ENCODE measurements at regions not wholly inside any gene's neighbourhood (a gene's known extent, or its start where the extent isn't known, plus 50 kb on each side); places are given as distances from the start of the nearest gene placed in this dataset.

DNA sequence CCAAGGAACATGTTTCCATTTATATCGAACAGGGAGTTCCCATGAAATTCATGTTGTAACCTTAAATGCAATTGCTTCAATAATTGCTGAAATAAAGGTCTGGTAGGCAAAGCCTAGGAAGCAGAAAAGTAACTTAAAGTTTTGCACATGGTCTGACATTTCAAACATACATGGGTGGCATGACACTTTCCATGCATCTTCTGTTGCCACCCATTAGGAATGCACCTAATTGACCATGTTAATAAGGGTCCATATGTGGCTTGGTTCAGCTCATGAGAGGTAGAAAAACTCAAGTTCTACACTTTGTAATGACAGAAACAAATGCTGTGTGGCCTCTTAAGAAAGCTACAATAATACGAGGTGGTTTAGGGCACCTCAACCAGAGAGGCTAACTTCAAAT is 72.0 kb upstream of the GORAB start:
- peak; percentile 45 for DNase-seq

DNA sequence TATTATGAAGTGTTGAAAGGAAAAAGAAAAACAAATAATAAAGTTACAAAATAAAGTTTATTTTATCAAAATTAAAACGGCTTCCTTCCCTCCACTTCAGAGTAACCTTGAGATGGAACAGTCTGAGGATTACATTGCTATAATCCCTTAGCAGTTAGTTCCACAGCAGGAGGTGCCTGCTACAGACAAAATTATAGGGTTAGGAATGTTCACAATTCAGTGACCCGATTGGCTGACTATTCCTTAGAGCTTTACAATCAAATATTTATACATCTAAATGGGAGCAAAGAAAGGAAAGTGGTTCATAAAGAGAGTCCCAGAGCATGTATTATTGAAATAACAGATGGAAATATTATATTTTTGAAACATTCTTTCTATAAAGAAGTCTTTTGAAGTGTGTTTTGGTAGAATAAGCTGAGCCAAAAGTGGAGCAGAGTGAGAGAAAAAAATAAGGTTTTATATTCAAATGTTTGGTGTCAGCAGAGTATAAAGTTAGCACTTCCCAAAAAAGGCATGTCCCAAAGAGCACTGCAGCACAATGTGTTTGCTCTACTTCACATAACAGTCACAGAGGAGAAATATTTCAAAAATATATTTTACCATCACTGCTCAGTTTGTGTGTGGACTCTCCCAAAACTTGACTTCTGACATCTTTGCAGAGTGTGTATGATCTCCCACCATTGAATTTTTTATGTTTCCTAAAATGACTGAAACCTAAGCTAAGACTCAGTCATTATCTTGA is 71.4 kb upstream of the GORAB start:
- DNase-seq, result peak; percentile 73

DNA sequence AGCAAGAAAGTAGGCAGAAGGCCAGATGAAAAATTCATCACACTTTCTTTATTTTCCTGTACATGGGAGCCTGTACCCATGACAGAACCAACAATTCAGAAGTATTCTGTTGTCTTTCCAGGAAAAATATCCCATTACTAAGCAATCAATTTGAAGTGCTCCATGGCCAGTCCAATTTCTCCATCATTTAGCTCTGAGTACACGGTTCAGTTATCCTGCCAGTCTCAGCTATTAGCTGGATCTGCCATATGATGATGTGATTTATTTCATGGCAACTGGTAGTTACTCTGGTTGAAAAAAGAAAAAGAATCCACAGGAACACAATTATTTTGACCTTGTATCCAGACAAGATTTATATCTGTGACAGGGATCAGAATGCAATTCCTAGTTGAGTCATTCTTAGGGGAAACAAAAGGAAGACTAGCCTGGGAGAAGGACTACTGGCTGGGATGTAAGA is 70.6 kb upstream of the GORAB start:
- DNase-seq, result peak; percentile 52

DNA sequence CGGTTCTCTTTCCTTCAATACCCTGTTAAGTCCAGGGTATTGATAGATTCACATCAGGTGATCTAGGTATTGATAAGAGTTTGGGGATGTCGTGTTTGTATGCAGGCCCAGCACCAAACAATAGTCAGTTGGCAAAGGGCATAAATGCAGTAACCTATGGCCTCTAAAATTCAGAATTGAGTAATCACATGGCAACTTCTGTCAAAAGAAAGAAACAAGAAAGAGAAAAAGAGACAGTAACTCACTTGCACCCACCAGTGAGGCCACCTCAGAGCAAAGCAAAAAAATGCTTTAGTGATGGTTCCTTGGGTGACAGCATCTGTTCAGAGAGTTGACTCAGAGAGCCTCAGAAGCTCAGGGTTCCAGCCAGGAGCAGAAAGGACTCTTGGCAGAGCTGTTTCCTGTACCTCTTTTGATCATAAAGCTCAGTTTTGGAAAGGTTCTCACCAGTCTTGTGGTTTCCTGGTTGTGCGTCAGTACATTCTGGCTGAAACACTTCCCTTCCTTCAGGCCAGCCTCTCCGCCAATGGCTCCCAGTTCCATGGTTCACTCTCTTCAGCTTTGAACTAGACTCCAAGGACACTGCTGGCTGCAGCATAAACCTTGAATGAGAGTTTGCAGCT is 70.1 kb upstream of the GORAB start:
- DNase-seq, result peak; percentile 82

DNA sequence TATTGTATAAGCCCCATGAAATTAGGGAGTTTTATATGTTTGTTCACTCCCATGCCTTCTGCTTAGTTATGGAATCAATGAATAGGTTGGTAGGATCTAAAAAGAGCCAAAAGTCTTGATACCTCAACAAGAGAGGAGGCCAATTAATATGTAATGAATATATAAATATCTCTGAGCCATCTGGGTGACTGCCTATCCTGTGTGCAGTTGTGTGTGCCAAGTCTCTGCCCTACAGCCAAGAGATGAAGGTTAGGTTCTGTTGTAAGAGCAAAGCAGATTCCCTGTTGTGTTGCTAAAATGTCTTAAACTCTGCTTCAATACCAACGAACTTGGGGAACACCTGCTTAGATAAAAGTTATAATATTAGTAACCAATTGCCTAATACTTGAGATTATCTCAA is 61.8 kb upstream of the GORAB start:
- DNase-seq, result no peak

DNA sequence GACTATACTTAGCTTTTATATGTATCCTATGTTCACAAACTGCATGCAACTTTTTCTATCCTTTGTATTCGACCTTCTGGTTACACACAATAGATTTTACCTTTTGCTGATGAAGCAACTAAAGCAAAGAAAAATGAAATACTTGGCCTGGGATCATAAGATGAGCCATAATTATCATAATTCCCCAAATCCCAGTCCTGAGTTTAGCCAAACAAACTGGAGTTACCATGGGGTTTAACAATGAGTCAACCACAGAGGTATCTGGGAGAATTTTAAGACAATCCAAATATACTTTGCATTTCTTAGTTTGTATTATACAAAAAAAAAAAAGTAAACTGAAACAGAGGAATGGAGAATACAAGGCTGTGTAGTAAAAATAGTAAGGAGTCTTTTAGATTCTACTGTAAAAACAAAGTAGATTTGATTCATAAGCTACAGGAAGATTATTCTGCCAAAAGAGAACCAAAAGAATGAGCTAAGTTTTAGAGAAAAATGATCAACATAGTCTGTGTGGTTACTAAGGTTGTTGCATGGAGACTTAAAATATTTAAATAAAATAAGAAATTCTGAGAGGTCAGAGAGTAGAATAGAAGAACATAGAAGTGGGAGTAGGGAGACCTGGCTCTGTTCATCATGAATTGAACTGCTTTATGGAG is 60.4 kb upstream of the GORAB start:
- DNase-seq, result peak; percentile 41

DNA sequence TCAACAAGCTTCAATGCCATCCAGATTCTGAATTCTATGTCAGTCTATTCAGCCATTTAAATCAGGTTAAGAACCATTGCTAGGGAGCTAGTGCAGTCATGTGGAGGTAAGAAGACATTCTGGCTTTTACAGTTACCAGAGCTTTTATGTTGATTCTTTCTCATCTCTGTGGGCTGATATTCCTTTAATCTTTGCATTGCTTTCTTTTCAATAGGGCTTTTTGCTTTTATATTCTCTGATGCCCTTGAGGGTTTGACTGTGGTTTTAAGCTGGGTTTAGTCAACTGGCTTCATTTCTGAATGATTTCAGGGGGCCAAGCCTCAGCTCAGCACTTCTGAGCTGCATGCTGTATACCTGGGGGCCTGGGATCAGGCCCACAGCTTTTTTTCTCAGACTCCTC is 51.0 kb upstream of the GORAB start:
- DNase-seq, result no peak

Data from muscle of arm (tissue), 1 donor.